T follicular helper cell (primary cell): ENCODE measurements at regions not wholly inside any gene's neighbourhood (a gene's known extent, or its start where the extent isn't known, plus 50 kb on each side); places are given as distances from the start of the nearest gene placed in this dataset.

Experiments
- DNase-seq: peaks from one replicate; pipeline ENCODE4 v3.0.0-alpha.2; 2020; ENCODE audit warnings: low read depth

DNA sequence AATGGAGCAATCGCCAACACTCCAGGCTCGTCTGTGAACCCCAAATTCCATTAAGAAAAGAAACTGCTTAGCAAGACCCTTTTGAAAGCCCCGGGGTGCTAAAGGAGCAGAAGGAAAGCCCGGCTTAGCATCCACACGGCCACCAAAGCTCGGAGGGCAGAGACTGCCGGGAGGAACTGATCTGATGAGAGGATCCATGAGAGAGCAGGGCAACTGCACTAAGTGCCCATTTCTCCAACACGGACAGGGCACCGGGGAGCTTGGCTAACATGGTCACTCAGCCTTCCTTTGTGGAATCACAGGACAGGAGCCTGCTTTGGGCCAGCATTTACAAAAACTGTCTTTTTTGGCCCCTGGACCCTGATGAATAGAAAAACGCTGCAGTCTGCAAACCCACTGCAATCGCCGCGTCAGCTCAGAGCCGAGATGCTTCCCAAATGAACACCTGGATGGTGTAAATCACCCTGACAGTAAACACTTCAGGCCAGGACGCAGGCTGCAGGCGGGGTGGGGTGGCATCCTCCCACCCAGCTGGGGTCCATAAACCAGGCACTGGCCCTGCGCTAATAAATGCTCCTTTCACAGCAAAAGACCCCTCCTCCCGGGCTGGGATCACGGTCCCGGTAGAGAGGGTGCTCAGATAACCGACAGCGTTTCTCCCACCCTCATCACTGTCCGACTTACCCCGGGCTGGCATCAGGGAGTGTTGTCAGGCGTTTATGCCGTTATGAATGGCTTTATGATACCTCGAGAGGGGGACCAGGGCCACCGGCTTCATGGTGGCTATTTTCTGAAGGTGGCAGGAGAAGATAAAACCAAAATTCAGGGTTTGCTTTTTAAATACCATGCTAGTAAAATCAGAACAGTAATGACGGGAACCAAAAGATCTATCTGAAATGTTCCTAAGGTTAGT, 299.5 kb downstream of the IRF8 start:
- no peak for DNase-seq

DNA sequence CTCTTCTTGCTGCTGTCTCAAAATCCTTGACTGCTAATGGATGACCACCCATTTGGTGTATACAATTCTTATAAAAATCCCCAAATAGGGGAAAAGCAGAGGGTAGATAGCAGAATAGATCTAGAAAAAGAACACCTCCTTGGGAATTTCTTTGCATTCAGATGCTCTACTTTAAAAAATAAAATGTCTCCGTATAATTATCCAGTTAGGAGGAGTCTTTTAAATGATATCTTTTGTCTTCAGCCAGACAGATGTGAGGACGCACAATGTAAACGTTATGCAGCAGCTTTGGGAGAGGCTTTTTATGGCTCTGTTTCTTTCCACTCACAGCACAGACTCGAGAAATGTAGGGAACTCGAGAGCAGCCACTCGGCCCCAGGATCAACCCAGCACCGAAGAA, 300.2 kb downstream of the IRF8 start:
- no peak for DNase-seq

DNA sequence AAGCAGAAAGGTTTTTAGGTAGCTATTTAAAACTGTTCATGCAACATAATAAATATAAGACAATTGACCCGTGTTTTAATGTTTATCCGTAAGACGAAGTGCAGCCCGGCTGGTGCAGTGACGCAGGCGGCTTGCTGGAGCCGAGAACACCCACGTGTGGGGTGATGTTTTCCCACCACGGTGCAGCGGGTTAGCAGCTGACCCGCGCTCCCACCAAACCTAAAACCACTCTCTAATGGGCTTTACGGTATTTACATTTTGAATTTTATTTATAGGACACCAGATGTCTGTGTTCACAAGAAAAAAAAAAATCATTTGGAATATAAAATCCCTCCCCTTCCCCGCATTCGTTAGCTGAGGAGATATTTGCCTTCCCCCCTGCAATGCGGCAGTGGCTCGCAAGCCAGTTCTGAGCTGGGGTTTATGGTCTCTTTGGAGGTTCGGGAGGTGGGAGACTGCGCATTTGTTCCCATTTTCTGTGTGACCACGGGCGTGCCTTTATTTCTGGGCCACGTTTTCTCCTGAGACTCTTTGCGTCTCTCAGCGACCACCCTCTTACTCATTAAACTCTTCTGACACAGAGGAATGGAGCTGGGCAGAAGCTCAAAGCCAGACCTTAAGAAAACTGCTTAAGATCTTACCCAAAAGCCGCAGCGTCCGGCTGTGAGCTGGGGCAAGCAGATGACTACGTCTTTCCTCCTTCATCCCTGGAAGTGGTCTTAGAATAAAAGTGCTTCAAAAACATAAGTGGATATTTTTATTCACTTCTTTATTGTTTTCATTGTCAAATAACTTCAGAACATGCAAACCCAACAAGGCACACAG, 301.1 kb downstream of the IRF8 start:
- no peak for DNase-seq

- no peak for DNase-seq
These were observed 301.8 kb downstream of the IRF8 start for GRCh38 chr16:86200722-86201121.

DNA sequence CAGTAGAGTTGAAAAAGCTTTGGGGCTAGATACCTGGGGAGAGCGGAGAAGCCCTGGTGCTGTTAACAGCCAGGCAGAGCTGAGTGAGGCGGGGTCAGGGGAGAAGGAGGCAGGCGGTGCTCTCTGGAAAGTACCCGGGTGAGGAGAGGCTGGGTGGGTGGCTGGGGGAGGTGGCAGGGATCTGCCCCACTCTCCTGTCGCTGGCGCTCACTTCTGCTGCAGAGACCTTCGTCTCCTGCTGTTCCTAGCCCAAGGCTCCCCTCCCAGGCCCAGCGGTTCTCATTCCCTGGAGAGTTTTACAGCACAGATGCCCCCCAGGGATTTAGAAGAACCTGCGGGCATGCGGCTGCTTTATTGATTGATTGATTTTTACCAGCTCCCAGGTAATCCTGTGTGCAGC, 302.8 kb downstream of the IRF8 start:
- no peak for DNase-seq

DNA sequence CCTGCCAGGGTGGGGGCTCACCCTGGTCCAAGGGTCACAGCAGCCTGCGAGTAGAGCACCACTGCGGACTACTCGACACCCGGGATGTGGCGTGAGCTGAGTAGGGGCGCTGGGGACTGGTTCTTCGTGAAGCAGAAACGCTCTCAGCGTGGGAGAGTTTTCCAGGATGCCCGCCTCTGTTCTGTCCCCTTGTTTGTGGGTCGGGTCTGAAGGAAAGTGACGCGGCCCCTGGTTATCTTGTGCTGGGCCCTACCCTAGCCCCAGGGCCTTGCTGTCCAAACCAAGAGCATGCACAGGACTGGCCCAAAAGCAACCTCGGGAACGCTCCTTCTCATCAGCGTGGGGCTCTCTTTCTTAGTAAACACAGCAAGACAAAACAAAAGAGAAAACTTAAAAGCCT, 303.3 kb downstream of the IRF8 start:
- no peak for DNase-seq

- no peak for DNase-seq
These were observed 303.9 kb downstream of the IRF8 start for GRCh38 chr16:86202760-86203426.

DNA sequence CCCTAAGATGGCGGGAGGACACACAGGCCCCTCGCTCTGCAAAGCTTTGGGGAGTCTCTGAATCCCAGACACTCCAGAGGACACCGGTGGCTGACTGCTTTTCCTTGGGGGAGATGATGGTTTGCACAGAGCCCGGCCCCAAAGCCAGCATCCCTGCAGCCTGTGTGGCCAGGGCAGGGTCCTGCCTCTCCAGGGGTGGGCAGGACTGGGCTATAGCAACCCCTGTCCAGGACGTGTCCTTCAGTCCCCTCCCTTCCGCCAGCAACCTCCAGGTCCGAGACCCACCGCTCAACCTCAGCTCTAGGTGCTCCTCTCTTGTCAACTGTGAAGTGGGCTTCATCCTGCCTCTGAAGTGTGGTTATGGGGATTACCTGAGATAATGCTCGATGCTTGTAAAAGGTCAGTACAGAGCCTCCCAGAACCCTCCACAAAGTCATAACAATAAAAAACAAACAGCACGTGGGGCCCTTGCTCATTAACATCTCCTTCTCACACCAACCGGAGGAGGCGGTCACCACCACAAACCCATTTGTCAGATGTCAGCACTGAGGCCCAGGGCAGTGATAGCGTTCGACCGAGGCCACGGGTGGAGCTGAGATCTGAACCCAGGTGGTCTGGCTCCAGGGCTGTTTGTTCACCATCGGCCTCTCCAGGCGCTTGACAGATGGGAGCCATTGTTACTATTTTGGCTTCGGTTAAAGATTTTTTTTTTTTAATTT, 304.8 kb downstream of the IRF8 start:
- DNase-seq: no peak

GRCh38 chr16:86205521-86206245, 304.6 kb upstream of the FOXF1 start:
- no peak for DNase-seq

DNA sequence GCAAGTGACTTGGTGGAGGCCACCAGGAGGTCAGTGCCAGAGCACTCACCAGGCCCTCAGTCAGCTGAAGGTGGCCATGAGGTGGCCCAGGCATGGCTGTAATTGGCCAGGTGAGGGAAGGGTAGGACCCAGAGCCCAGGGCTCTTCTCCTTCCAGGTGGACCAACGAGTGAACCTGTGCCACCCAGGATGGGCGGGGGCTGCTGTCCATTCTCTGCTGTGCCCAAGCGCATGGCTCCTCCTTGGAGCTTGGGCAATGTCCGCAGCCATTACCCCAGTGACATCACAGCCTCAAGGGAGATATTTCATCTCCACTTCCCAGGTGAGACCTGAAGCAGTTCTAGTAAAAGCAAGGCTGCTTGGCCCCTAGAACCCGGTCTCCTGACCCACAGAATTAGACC, 303.0 kb upstream of the FOXF1 start:
- no peak for DNase-seq

GRCh38 chr16:86209202-86209601, 301.1 kb upstream of the FOXF1 start:
- DNase-seq: no peak

DNA sequence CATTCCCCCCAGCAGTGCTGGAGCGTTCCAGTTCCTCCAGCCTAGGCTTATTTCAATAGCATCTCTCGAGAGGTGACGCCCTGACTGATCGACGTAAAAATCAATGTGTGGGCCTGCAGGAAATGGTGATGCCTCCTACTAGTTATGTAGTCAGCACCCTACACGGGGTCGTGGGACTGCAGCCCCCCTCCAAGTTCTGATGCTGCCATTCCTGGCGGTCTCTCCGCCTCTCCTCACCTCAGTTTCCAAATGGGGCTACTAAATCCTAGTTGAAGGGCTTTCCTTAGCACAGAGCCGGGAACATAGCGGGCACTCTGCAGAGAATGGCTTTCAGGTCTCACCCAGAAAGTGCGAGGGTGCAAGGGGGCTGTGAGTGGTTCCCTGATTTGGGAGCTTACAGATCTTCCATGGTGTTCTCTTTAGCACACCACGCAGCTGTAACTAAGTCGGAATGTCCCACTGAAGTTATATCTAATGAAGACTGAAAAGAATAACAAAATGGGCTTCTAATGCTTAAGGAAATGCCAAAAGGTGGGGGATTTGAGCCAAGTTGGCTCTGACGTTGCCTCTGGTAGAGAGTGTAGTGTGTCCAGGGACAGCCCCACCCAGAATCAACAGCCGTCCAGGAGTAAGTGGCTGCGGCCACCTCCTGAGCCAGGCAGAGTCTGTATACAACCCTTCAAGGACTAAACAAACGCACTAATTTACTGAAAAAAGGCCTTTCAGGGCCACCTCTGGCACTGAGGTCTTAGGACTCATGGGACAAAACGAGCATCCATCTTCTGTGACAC, 299.7 kb upstream of the FOXF1 start:
- no peak for DNase-seq

- DNase-seq: no peak
These were observed 299.1 kb upstream of the FOXF1 start for GRCh38 chr16:86211265-86211664.

GRCh38 chr16:86211800-86212199, 298.5 kb upstream of the FOXF1 start:
- no peak for DNase-seq

DNA sequence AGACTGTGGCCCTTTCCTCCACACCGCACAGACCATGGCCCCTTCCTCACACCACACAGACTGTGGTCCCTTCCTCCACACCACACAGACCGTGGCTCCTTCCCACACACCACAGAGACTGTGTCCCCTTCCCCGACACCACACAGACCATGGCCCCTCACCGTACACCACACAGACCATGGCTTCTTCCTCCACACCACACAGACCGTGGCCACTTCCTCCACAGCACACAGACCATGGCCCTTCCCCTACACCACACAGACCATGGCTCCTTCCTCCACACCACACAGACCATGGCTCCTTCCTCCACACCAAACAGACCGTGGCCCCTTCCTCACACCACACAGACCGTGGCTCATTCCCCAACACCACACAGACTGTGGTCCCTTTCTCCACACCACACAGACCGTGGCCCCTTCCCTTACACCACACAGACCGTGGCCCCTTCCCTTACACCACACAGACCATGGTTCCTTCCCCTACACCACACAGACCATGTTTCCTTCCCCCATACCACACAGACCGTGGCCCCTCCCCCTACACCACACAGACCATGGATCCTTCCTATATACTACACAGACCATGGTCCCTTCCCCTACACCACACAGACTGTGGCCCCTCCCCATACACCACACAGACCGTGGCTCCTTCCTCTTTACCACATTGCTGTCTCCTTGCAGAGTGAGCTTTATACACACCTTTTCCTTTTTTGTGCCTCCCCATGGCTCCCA, 297.5 kb upstream of the FOXF1 start:
- DNase-seq: no peak

DNA sequence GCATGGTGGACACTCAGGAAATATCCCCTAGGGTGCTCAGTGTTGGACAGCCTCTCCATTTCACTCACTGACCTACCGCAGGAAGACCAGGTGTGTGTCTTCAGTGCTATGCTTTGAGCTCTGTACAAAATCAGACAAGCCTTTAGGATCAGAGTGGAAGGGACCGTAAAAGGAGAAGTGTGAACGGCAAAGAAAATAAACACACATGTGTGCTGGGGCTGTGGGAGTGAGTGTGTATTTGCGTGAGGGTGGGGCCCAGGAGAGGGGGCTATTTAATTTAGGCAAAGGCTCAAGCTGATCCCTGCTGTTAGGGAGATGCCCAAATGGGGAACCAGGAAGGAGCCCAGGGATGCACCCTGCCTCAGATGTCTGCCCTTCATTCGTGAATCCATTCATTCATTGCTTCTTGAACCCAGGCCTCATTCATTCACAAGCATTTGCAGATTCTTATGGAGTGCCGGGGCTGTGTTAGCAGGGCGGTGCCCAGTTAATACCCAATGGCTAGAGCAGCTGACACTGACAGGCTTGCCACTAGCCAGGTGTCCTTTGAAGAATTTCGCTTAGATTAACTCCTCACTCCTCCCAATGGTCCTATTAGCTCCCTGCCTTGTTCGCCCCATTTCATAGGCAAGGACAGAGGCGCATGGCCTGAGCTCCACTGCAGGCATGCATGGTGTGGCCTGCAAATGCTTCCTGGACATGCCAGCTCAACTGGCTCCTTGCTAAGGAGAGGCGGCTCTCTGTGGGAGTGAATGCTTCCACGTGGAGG, 296.7 kb upstream of the FOXF1 start:
- DNase-seq: no peak

GRCh38 chr16:86214326-86215232, 295.7 kb upstream of the FOXF1 start:
- no peak for DNase-seq
